GM23338 (cell line): ENCODE measurements at regions not wholly inside any gene's neighbourhood (a gene's known extent, or its start where the extent isn't known, plus 50 kb on each side); places are given as distances from the start of the nearest gene placed in this dataset.

Experiments used
- ATAC-seq: fragments of 200-7000 bp; cut with Tn5 transposase; 3 replicates; pipeline ENCODE4 v1.9.1; 2020
- DNase-seq: peaks from one replicate; pipeline ENCODE4 v3.0.0-alpha.2; 2015; ENCODE audit warnings: low spot score
- H2AFZ ChIP-seq: fragments of 200-600 bp; sonication (generic); 2 replicates; pipeline ENCODE4 v1.8.0; 2016; ENCODE audit warnings: antibody characterized with exemption, mild to moderate bottlenecking, moderate library complexity
- H3F3A ChIP-seq: fragments of 200-600 bp; sonication (generic); replicated peaks from 2 replicates; pipeline ENCODE4 v1.8.0; 2017; ENCODE audit warnings: antibody characterized with exemption, mixed run types, low read depth
- H3K27ac ChIP-seq: fragments of 200-600 bp; sonication (generic); 2 replicates; pipeline ENCODE4 v1.6.1; 2016; ENCODE audit warnings: low read depth
- H3K27me3 ChIP-seq: fragments of 200-600 bp; sonication (generic); 2 replicates; pipeline ENCODE4 v1.8.0; 2016; ENCODE audit warnings: mild to moderate bottlenecking, mixed run types, moderate library complexity; ENCODE audit not compliant: insufficient read depth
- H3K36me3 ChIP-seq: fragments of 200-600 bp; sonication (generic); 2 replicates; pipeline ENCODE4 v1.8.0; 2016; ENCODE audit warnings: mild to moderate bottlenecking; ENCODE audit not compliant: insufficient read depth
- H3K4me1 ChIP-seq: fragments of 200-600 bp; sonication (generic); 2 replicates; pipeline ENCODE4 v1.8.0; 2016; ENCODE audit warnings: mild to moderate bottlenecking, moderate library complexity; ENCODE audit not compliant: insufficient read depth
- H3K4me2 ChIP-seq: fragments of 200-600 bp; sonication (generic); 2 replicates; pipeline ENCODE4 v1.7.1; 2017; ENCODE audit warnings: mixed run types
- H3K4me3 ChIP-seq: fragments of 200-600 bp; sonication (generic); 2 replicates; pipeline ENCODE4 v1.6.1; 2016; ENCODE audit warnings: mixed run types
- H3K79me2 ChIP-seq: fragments of 200-600 bp; sonication (generic); replicated peaks from 2 replicates; pipeline ENCODE4 v1.8.0; 2017; ENCODE audit warnings: mild to moderate bottlenecking; ENCODE audit not compliant: insufficient read depth
- H3K9me2 ChIP-seq: fragments of 200-600 bp; sonication (generic); 2 replicates; pipeline ENCODE4 v1.8.0; 2017; ENCODE audit not compliant: insufficient read depth
- H4K20me1 ChIP-seq: fragments of 200-600 bp; sonication (generic); replicated peaks from 2 replicates; pipeline ENCODE4 v1.8.0; 2017; ENCODE audit warnings: mild to moderate bottlenecking; ENCODE audit not compliant: insufficient read depth
- H3K27ac Mint-ChIP-seq: 2 replicates; pipeline ENCODE4 v1.8.0; 2020; ENCODE audit warnings: inconsistent platforms, mild to moderate bottlenecking, moderate library complexity, mixed read lengths
- H3K27me3 Mint-ChIP-seq: 3 replicates; pipeline ENCODE4 v1.8.0; 2022; ENCODE audit warnings: low read depth, mild to moderate bottlenecking, moderate library complexity, mixed read lengths, inconsistent platforms; ENCODE audit not compliant: insufficient read depth, poor library complexity
- H3K36me3 Mint-ChIP-seq: 3 replicates; pipeline ENCODE4 v1.8.0; 2021; ENCODE audit warnings: low read depth, mild to moderate bottlenecking, inconsistent platforms, moderate library complexity, mixed read lengths
- H3K4me1 Mint-ChIP-seq: 3 replicates; pipeline ENCODE4 v1.8.0; 2020; ENCODE audit warnings: mild to moderate bottlenecking, inconsistent platforms, mixed read lengths
- H3K4me3 Mint-ChIP-seq: 3 replicates; pipeline ENCODE4 v1.8.0; 2021; ENCODE audit warnings: moderate library complexity, mild to moderate bottlenecking, inconsistent platforms, mixed read lengths
- H3K9me3 Mint-ChIP-seq: 3 replicates; pipeline ENCODE4 v1.8.0; 2020; ENCODE audit warnings: moderate library complexity, mild to moderate bottlenecking, inconsistent platforms, mixed read lengths
- CREB1 ChIP-seq: fragments of 250-450 bp; sonication (Bioruptor Pico); IDR thresholded peaks from 2 replicates; pipeline ENCODE4 v1.5.0; 2020; ENCODE audit warnings: low read depth, mild to moderate bottlenecking, moderate library complexity
- EZH2phosphoT487 ChIP-seq: fragments of 200-600 bp; sonication (generic); IDR thresholded peaks from one replicate; pipeline ENCODE4 v1.8.1; 2018; ENCODE audit warnings: antibody characterized with exemption; ENCODE audit not compliant: unreplicated experiment
- JUNB ChIP-seq: IDR thresholded peaks from one replicate; pipeline ENCODE4 v1.6.1; 2016; ENCODE audit warnings: antibody characterized with exemption; ENCODE audit not compliant: unreplicated experiment
- NANOG ChIP-seq: IDR thresholded peaks from 2 replicates; pipeline ENCODE4 v1.6.1; 2016; ENCODE audit warnings: antibody characterized with exemption, borderline replicate concordance
- POLR2AphosphoS5 ChIP-seq: IDR thresholded peaks from 2 replicates; pipeline ENCODE4 v1.6.1; 2016; ENCODE audit warnings: antibody characterized with exemption, low read depth
- STAT1 ChIP-seq: IDR thresholded peaks from one replicate; pipeline ENCODE4 v1.6.1; 2016; ENCODE audit warnings: antibody characterized with exemption; ENCODE audit not compliant: unreplicated experiment
- ZNF114 ChIP-seq: fragments of 250-450 bp; sonication (Bioruptor Pico); IDR thresholded peaks from 2 replicates; pipeline ENCODE4 v1.5.0; 2020; ENCODE audit warnings: mild to moderate bottlenecking, moderate library complexity
- ZNF331 ChIP-seq: fragments of 250-450 bp; sonication (Bioruptor Pico); IDR thresholded peaks from 2 replicates; pipeline ENCODE4 v1.5.0; 2020; ENCODE audit warnings: low read depth, mild to moderate bottlenecking, moderate library complexity
- TF ChIP-seq, protein P1 (sequence below), 2 experiments: fragments of 200-600 bp in 1 of 2; sonication (generic) in 1 of 2; conservative IDR thresholded peaks; 2 replicates each; pipeline versions ENCODE4 v1.5.1 to v1.6.1; 2016 to 2017; ENCODE audit warnings: antibody characterized with exemption in 2 of 2, low read depth in 2 of 2, mild to moderate bottlenecking in 2 of 2, moderate library complexity in 1 of 2
- TF ChIP-seq, protein P2 (sequence below): IDR thresholded peaks from 2 replicates; pipeline ENCODE4 v1.6.1; 2016; ENCODE audit warnings: antibody characterized with exemption

DNA sequence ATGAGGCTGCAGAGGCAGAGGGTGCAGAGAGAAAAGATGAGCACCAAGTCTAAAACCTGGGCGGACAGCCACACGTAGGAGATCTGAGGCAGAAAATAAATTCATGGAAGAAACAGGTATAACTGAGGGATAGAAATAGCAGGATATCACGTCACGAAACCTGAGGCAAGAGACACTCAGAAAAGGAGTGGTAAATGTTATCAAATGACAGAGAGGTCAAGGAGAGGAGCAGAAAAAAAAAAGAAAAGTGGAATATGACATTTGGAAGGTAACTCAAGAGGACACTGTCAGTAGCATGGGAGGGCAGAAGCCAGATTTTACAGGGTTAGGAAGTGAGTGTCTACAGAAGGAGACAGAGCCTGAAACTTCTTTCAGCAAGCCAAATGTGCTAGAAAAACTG, 84.2 kb upstream of the FBXL4 start:
- Mint-ChIP-seq H3K9me3 (peaks cover 6% of the 10 kb centered on the region), H3K36me3 (peaks cover 5% of the 10 kb centered on the region; the same call in 2 of the 3 replicates), H3K4me1 (peaks cover 3% of the 10 kb centered on the region; the same call in 1 of the 3 replicates), H3K27me3 (no peaks in the 10 kb centered on the region), H3K27ac (no peak overlapping the region), H3K4me3 (no peak overlapping the region)
- no peaks in the 10 kb centered on the region for H3K9me2 ChIP-seq
- no peaks in the 10 kb centered on the region for H3K4me1 ChIP-seq
- H3K79me2 ChIP-seq = no peaks in the 10 kb centered on the region
- H3K4me3 ChIP-seq = no peak overlapping the region
- DNase-seq = no peak
- H3K27ac ChIP-seq = no peak overlapping the region
- 0 out of 2 replicates have a peak overlapping the region, but pooled peaks have one; percentile 69 for H2AFZ ChIP-seq
- no peak for ATAC-seq
- H4K20me1 ChIP-seq = no peaks in the 10 kb centered on the region
- H3F3A ChIP-seq = no peaks in the 10 kb centered on the region
- TF ChIP-seq CREB1 (CRISPR knock-in tag) (no peak), ZNF114 (no peak), EZH2phosphoT487 (no peak), POLR2AphosphoS5 (no peak), ZNF331 (CRISPR knock-in tag) (no peak)
- TF ChIP-seq, protein P1, sequence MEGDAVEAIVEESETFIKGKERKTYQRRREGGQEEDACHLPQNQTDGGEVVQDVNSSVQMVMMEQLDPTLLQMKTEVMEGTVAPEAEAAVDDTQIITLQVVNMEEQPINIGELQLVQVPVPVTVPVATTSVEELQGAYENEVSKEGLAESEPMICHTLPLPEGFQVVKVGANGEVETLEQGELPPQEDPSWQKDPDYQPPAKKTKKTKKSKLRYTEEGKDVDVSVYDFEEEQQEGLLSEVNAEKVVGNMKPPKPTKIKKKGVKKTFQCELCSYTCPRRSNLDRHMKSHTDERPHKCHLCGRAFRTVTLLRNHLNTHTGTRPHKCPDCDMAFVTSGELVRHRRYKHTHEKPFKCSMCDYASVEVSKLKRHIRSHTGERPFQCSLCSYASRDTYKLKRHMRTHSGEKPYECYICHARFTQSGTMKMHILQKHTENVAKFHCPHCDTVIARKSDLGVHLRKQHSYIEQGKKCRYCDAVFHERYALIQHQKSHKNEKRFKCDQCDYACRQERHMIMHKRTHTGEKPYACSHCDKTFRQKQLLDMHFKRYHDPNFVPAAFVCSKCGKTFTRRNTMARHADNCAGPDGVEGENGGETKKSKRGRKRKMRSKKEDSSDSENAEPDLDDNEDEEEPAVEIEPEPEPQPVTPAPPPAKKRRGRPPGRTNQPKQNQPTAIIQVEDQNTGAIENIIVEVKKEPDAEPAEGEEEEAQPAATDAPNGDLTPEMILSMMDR (conservative IDR thresholded peaks at IDR 0.05; ENCODE audit: low read depth in 2 of 2) = no peak
- TF ChIP-seq, protein P2, sequence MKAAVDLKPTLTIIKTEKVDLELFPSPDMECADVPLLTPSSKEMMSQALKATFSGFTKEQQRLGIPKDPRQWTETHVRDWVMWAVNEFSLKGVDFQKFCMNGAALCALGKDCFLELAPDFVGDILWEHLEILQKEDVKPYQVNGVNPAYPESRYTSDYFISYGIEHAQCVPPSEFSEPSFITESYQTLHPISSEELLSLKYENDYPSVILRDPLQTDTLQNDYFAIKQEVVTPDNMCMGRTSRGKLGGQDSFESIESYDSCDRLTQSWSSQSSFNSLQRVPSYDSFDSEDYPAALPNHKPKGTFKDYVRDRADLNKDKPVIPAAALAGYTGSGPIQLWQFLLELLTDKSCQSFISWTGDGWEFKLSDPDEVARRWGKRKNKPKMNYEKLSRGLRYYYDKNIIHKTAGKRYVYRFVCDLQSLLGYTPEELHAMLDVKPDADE = no peak
- H3K4me2 ChIP-seq = no peak overlapping the region
- H3K36me3 ChIP-seq = peaks cover under 1% of the 10 kb centered on the region; the same call in 1 of the 2 replicates
- H3K27me3 ChIP-seq = no peaks in the 10 kb centered on the region

DNA sequence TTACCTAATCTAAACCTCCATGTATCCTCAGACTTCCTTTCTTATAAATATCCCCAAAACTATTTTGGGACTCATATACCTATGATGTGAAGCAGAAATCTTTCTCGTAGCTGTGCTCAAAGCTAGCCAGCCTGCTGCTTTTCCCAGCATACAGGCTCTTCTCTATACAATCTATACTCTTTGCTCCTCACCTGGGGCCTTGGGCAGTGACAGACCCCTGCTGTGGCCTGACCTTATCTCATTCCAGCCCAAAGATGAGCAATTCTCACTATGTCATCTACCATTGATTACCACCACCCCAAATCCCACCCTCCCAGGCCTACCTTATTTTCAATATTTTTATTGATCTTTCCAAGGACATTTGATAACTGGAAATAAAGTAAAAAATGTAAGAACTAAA, 83.2 kb upstream of the FBXL4 start:
- H3K4me2 ChIP-seq = no peak overlapping the region
- no peaks in the 10 kb centered on the region for H3K4me1 ChIP-seq
- ATAC-seq (peak; percentile 60; the same call in 2 of the 3 replicates), DNase-seq (no peak)
- Mint-ChIP-seq H3K27me3 (peaks cover 4% of the 10 kb centered on the region), H3K4me1 (peaks cover 3% of the 10 kb centered on the region; the same call in 1 of the 3 replicates), H3K9me3 (peaks cover 16% of the 10 kb centered on the region), H3K36me3 (peaks cover 14% of the 10 kb centered on the region), H3K4me3 (no peak overlapping the region), H3K27ac (no peak overlapping the region)
- no peaks in the 10 kb centered on the region for H4K20me1 ChIP-seq
- no peaks in the 10 kb centered on the region for H3K79me2 ChIP-seq
- H2AFZ ChIP-seq = no peak overlapping the region
- no peak overlapping the region for H3K27ac ChIP-seq
- H3K4me3 ChIP-seq = no peak overlapping the region
- no peaks in the 10 kb centered on the region for H3K27me3 ChIP-seq
- H3K36me3 ChIP-seq = peaks cover 5% of the 10 kb centered on the region; the same call in 1 of the 2 replicates
- H3K9me2 ChIP-seq = no peaks in the 10 kb centered on the region
- no peaks in the 10 kb centered on the region for H3F3A ChIP-seq
- TF ChIP-seq STAT1 (no peak), JUNB (no peak), EZH2phosphoT487 (no peak), NANOG (no peak)
